Lower lobe of right lung (tissue), 2 donors: ENCODE measurements at regions not wholly inside any gene's neighbourhood (a gene's known extent, or its start where the extent isn't known, plus 50 kb on each side); places are given as distances from the start of the nearest gene placed in this dataset.

ENCODE experiments used
- ATAC-seq, 2 donors: fragments of 200-7000 bp; cut with Tn5 transposase; one replicate each; pipeline ENCODE4 v1.9.1; 2020 to 2022; ENCODE audit warnings: mild to moderate bottlenecking in 2 of 2, moderate library complexity in 2 of 2
- DNase-seq: peaks from one replicate; pipeline ENCODE4 v3.0.0-alpha.2; 2020
- H3K27ac ChIP-seq: fragments of 200-600 bp; one replicate; pipeline ENCODE4 v1.8.0; 2022
- H3K27me3 ChIP-seq: fragments of 200-600 bp; one replicate; pipeline ENCODE4 v1.8.0; 2022; ENCODE audit warnings: low read depth
- H3K36me3 ChIP-seq: fragments of 200-600 bp; one replicate; pipeline ENCODE4 v1.8.0; 2022; ENCODE audit warnings: mild to moderate bottlenecking
- H3K4me1 ChIP-seq: fragments of 200-600 bp; one replicate; pipeline ENCODE4 v1.8.0; 2022
- H3K4me3 ChIP-seq: fragments of 200-600 bp; one replicate; pipeline ENCODE4 v1.8.0; 2022; ENCODE audit warnings: mild to moderate bottlenecking
- H3K9me3 ChIP-seq: fragments of 200-600 bp; one replicate; pipeline ENCODE4 v1.8.0; 2022
- CTCF ChIP-seq: fragments of 200-600 bp; IDR thresholded peaks from one replicate; pipeline ENCODE4 v1.8.0; 2022; ENCODE audit warnings: antibody characterized with exemption, mild to moderate bottlenecking
- intact Hi-C: fragments of 100-400 bp; cut with DNase I; formaldehyde crosslinking; loops from one replicate; pipeline ENCODE4 v1.11.0; 2022
- donor health status: DM: no; HTN: yes; CAD: no; lungs with severe emphysema.

- H3K4me3 ChIP-seq: peak overlapping the region; percentile 74
- ATAC-seq: no peak
- H3K36me3 ChIP-seq: no peaks in the 10 kb centered on the region
Observed at GRCh38 chr14:73788317-73788598, 63.4 kb upstream of the PTGR2 start.

GRCh38 chr14:73787486-73788316 lies 63.9 kb upstream of the PTGR2 start:
- Histone ChIP-seq H3K4me1 (peaks cover 67% of the 10 kb centered on the region), H3K27me3 (no peaks in the 10 kb centered on the region), H3K4me3 (peak overlapping the region; percentile 74), H3K36me3 (no peaks in the 10 kb centered on the region), H3K27ac (peak overlapping the region; percentile 99), H3K9me3 (no peaks in the 10 kb centered on the region)
- intact Hi-C loops: no loop called here
- DNase-seq (no peak), ATAC-seq (no peak)
- TF ChIP-seq CTCF: no peak

More at GRCh38 chr14:73788317-73788598, 63.4 kb upstream of the PTGR2 start:
- no peaks in the 10 kb centered on the region for H3K27me3 ChIP-seq
- peaks cover 61% of the 10 kb centered on the region for H3K4me1 ChIP-seq
- peak overlapping the region; percentile 99 for H3K27ac ChIP-seq
- TF ChIP-seq CTCF: no peak
- DNase-seq: no peak
- no peaks in the 10 kb centered on the region for H3K9me3 ChIP-seq
- intact Hi-C loops: no loop called here

- H3K4me1 ChIP-seq: peaks cover 73% of the 10 kb centered on the region
- DNase-seq: peak; percentile 82
Observed at GRCh38 chr14:73786636-73787485, 64.8 kb upstream of the PTGR2 start.

GRCh38 chr14:73785834-73786635 lies 65.6 kb upstream of the PTGR2 start:
- DNase-seq (peak; percentile 85), ATAC-seq (peak; percentile 83 to 86)
- Histone ChIP-seq H3K36me3 (no peaks in the 10 kb centered on the region), H3K9me3 (no peaks in the 10 kb centered on the region), H3K27me3 (no peaks in the 10 kb centered on the region), H3K4me3 (peak overlapping the region; percentile 74), H3K27ac (peak overlapping the region; percentile 99), H3K4me1 (peaks cover 71% of the 10 kb centered on the region)
- peak; percentile 40 for TF ChIP-seq CTCF
- intact Hi-C loops: no loop called here

More at GRCh38 chr14:73786636-73787485, 64.8 kb upstream of the PTGR2 start:
- Histone ChIP-seq H3K27me3 (no peaks in the 10 kb centered on the region), H3K4me3 (peak overlapping the region; percentile 74), H3K36me3 (no peaks in the 10 kb centered on the region), H3K9me3 (no peaks in the 10 kb centered on the region), H3K27ac (peak overlapping the region; percentile 99)
- TF ChIP-seq CTCF: no peak
- peak; percentile 70 to 79 for ATAC-seq
- intact Hi-C loops: no loop called here

GRCh38 chr14:73785336-73785833 lies 66.2 kb upstream of the PTGR2 start:
- peak overlapping the region; percentile 99 for H3K27ac ChIP-seq
- intact Hi-C loops: no loop called here
- no peaks in the 10 kb centered on the region for H3K27me3 ChIP-seq
- peaks cover 70% of the 10 kb centered on the region for H3K4me1 ChIP-seq
- H3K9me3 ChIP-seq: no peaks in the 10 kb centered on the region
- TF ChIP-seq CTCF: no peak
- ATAC-seq (peak; percentile 3 to 17), DNase-seq (no peak)
- no peaks in the 10 kb centered on the region for H3K36me3 ChIP-seq
- peak overlapping the region; percentile 74 for H3K4me3 ChIP-seq
